Activated CD4-positive, alpha-beta T cell treated with anti-CD3 and anti-CD28 coated beads, Interleukin-2, Interleukin-4, amounts not matched to agents 100 ng/mL and 50 ng/mL, durations not matched to agents 16 hours and 8 hours (primary cell): ENCODE measurements at regions not wholly inside any gene's neighbourhood (a gene's known extent, or its start where the extent isn't known, plus 50 kb on each side); places are given as distances from the start of the nearest gene placed in this dataset.

Source experiments
- DNase-seq: peaks from one replicate; pipeline ENCODE4 v3.0.0-alpha.2; 2020; ENCODE audit warnings: low spot score

- no peak for DNase-seq
Measured at GRCh38 chr20:22431419-22431818, 153.0 kb downstream of the FOXA2 start.

GRCh38 chr20:22430746-22431168, 153.6 kb downstream of the FOXA2 start:
- DNase-seq = no peak

GRCh38 chr20:22430154-22430745, 154.1 kb downstream of the FOXA2 start:
- no peak for DNase-seq

- no peak for DNase-seq
Measured at GRCh38 chr20:22429175-22430153, 154.9 kb downstream of the FOXA2 start.

GRCh38 chr20:22428051-22428450, 156.3 kb downstream of the FOXA2 start:
- no peak for DNase-seq

- DNase-seq = no peak
Measured at GRCh38 chr20:22426772-22427171, 157.6 kb downstream of the FOXA2 start.

- DNase-seq = no peak
Measured at GRCh38 chr20:22425344-22426295, 158.8 kb downstream of the FOXA2 start.

- no peak for DNase-seq
Measured at GRCh38 chr20:22423190-22423832, 161.1 kb downstream of the FOXA2 start.

- DNase-seq = no peak
Measured at GRCh38 chr20:22420116-22420598, 164.2 kb downstream of the FOXA2 start.

- no peak for DNase-seq
Measured at GRCh38 chr20:22418738-22419137, 165.6 kb downstream of the FOXA2 start.

- DNase-seq = no peak
Measured at GRCh38 chr20:22414305-22414742, 170.0 kb downstream of the FOXA2 start.

- no peak for DNase-seq
Measured at GRCh38 chr20:22412977-22413868, 171.1 kb downstream of the FOXA2 start.

GRCh38 chr20:22411627-22412450, 172.5 kb downstream of the FOXA2 start:
- DNase-seq = no peak

- DNase-seq = no peak
Measured at GRCh38 chr20:22411286-22411626, 173.1 kb downstream of the FOXA2 start.

GRCh38 chr20:22410556-22411130, 173.7 kb downstream of the FOXA2 start:
- no peak for DNase-seq

- DNase-seq = no peak
Measured at GRCh38 chr20:22408521-22409402, 175.6 kb downstream of the FOXA2 start.

GRCh38 chr20:22407237-22408193, 176.9 kb downstream of the FOXA2 start:
- DNase-seq = no peak
